ENCODE measurements at regions not wholly inside any gene's neighbourhood (a gene's known extent, or its start where the extent isn't known, plus 50 kb on each side); places are given as distances from the start of the nearest gene placed in this dataset.

DNA sequence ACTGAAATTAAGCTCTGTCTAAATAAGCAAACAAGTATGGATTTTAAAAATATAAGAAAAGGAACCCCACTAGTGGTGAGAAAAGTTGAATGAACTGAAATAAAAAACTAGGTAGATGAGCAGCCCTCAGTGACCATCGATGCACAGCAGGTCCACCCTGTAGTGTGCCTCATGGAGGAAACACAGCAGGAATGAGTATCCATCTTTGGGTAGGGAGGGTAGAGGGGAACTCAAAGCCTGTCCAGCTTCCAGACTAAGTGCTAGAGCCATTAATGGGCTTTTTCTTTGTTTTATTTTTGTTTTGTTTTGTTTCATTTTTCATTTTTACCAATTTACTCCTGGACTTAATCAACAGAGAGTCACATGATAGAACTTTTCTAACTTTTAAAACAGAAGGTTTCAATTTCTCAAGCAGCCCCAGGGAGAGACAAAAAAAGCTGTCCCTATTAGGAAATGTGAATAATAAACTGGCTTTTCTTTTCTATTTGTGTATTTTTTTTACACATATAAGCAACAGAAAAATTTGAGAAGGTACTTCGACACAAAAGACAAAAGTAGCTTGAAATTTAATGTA, 700.6 kb downstream of the HACE1 start:
- TF ChIP-seq, protein P1, sequence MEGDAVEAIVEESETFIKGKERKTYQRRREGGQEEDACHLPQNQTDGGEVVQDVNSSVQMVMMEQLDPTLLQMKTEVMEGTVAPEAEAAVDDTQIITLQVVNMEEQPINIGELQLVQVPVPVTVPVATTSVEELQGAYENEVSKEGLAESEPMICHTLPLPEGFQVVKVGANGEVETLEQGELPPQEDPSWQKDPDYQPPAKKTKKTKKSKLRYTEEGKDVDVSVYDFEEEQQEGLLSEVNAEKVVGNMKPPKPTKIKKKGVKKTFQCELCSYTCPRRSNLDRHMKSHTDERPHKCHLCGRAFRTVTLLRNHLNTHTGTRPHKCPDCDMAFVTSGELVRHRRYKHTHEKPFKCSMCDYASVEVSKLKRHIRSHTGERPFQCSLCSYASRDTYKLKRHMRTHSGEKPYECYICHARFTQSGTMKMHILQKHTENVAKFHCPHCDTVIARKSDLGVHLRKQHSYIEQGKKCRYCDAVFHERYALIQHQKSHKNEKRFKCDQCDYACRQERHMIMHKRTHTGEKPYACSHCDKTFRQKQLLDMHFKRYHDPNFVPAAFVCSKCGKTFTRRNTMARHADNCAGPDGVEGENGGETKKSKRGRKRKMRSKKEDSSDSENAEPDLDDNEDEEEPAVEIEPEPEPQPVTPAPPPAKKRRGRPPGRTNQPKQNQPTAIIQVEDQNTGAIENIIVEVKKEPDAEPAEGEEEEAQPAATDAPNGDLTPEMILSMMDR (IDR thresholded peaks at IDR 0.05) = no peak
- TF ChIP-seq POLR2AphosphoS5 (IDR thresholded peaks at IDR 0.05; ENCODE audit: low read depth, low read length) (no peak), SIN3A (IDR thresholded peaks at IDR 0.05; ENCODE audit: borderline replicate concordance, insufficient read depth, low read depth, low read length) (no peak)

All from Panc1 (cell line).